ENCODE measurements at regions not wholly inside any gene's neighbourhood (a gene's known extent, or its start where the extent isn't known, plus 50 kb on each side); places are given as distances from the start of the nearest gene placed in this dataset.

DNA sequence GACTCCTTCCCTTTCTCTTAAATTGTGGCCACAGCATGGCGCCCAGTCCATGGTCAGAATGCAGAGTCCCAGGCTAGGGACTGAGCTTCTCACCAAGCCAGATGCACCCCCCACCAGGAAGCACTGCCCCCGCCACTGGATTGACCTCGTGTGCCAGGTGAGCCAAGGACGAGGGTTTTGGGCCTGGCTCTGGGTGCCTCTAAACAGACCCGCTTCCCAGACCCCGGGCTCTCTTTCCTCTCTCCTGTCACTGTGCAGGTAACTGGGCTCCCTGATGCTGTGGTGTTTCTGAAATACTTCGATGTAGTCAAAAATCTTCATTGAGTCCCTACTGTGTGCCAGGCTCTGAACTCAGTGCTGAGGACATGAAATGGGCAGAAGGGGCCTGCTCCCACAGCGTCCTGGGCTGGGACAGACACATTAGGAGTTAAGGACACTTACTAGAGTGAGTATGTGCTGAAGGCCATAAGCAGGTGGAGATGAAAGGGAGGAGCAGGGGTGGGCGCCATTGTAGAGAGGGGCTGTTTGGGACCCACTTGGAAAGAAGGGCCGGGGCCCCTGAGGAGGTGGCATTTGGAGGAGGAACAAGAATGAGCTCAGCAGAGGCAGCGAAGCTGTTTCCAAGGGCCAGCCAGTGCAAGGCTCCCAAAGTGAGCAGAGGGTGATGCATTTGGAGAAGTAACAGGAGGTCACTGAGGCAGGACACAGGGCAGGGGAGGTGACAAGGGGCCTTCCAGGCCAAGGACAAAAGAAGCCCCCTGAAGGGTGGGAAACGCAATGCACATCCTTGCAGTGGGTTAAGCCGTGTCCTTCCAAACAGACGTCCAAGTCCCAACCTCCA lies 217.1 kb downstream of the ANKRD60 start:
- TF ChIP-seq, protein P1, sequence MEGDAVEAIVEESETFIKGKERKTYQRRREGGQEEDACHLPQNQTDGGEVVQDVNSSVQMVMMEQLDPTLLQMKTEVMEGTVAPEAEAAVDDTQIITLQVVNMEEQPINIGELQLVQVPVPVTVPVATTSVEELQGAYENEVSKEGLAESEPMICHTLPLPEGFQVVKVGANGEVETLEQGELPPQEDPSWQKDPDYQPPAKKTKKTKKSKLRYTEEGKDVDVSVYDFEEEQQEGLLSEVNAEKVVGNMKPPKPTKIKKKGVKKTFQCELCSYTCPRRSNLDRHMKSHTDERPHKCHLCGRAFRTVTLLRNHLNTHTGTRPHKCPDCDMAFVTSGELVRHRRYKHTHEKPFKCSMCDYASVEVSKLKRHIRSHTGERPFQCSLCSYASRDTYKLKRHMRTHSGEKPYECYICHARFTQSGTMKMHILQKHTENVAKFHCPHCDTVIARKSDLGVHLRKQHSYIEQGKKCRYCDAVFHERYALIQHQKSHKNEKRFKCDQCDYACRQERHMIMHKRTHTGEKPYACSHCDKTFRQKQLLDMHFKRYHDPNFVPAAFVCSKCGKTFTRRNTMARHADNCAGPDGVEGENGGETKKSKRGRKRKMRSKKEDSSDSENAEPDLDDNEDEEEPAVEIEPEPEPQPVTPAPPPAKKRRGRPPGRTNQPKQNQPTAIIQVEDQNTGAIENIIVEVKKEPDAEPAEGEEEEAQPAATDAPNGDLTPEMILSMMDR (IDR thresholded peaks at IDR 0.05; ENCODE audit: low read depth, low read length, missing control alignments): no peak
- in situ Hi-C loops (cut with HindIII; ENCODE audit: low sequenced_read_pairs): no loop called here
- no peak overlapping the region for H3K4me3 ChIP-seq (ENCODE audit: low read depth, low read length)
- DNase-seq (ENCODE audit: low read depth): no peak

DNA sequence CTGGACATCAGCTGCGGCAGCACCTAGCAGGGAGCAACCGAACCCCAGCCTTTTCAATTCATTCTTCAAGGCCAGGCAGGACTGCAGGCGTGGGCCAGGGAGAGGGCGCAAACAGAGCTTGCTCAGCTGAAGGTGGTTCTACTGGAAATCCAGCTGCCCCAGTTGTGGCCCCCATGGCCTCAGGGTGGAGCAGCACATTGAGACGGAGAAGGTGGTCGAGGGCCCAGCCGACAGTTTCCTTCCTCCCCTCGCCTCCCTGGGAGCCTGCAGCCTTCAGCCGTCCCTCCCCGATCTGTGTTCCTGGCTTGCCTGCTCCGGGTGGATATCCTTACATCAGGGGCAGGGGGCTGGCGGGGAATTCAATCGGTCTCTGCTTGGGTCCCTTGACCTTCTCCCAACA lies 217.8 kb downstream of the ANKRD60 start:
- DNase-seq (ENCODE audit: low read depth): no peak
- TF ChIP-seq, protein P1 (IDR thresholded peaks at IDR 0.05; ENCODE audit: low read depth, low read length, missing control alignments): no peak
- H3K4me3 ChIP-seq (ENCODE audit: low read depth, low read length): no peak overlapping the region
- in situ Hi-C loops (cut with HindIII; ENCODE audit: low sequenced_read_pairs): no loop called here

DNA sequence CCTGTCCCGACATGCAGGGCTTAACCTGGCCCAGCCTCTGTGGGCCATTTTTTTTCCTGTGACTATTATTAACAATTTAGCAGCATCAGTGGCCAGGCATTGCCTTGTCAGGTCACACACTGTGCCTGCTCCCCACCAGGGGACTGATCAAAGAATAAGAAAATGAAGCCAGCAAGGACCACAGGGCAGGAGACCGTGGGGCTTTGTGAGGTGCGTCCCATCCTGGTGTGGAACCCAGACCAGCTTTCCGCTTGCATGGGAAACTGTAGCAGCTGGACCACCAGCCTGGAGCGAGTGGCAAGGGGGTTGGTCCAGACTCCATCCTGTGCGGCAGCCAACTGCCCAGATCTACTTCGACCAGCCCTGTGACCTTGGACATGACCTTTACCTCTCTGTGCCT lies 218.3 kb downstream of the ANKRD60 start:
- H3K4me3 ChIP-seq (ENCODE audit: low read depth, low read length): no peak overlapping the region
- TF ChIP-seq, protein P1 (IDR thresholded peaks at IDR 0.05; ENCODE audit: low read depth, low read length, missing control alignments): no peak
- DNase-seq (ENCODE audit: low read depth): no peak
- in situ Hi-C loops (cut with HindIII; ENCODE audit: low sequenced_read_pairs): no loop called here

DNA sequence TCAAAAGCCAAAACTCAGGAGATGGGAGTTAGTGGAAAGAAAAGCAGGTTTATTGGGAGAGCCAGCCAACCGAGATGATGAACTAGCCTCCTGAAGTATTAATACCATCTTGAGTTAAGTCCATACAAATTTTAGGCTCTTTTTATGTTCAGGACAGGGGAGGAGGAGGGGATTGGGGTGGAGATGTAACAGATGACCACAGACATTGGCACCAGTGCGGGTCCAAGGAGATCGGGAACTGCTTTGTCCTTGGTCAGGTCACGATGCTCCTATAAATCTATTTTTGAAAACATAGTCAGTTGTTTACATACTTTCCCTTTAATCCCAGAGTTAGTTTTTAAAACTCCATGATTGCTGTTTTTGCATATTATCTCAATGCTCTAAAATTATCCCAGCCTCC lies 219.6 kb downstream of the ANKRD60 start:
- TF ChIP-seq, protein P1 (IDR thresholded peaks at IDR 0.05; ENCODE audit: low read depth, low read length, missing control alignments): no peak
- in situ Hi-C loops (cut with HindIII; ENCODE audit: low sequenced_read_pairs): no loop called here
- H3K4me3 ChIP-seq (ENCODE audit: low read depth, low read length): no peak overlapping the region
- no peak for DNase-seq (ENCODE audit: low read depth)

DNA sequence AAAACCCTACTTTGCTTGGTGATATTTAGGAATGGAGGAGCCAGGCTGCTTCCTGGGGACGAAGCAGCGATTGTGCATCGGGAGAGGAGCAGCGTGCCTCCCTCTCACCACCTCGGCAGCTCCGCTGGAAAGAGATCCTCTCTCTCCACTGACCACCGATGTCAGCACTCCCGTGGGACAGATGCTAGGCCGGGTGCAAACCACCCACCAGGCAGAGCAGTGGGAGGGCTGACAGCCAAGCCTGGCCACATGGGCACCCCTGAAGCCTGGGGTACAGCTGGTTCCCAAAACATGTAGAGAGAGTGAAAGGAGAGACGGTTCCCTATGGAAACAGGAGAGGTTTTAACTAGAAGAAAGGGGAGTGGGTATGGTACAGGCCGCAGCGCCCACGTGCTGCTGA lies 220.0 kb downstream of the ANKRD60 start:
- in situ Hi-C loops (cut with HindIII; ENCODE audit: low sequenced_read_pairs): no loop called here
- TF ChIP-seq, protein P1 (IDR thresholded peaks at IDR 0.05; ENCODE audit: low read depth, low read length, missing control alignments): no peak
- DNase-seq (ENCODE audit: low read depth): no peak
- no peak overlapping the region for H3K4me3 ChIP-seq (ENCODE audit: low read depth, low read length)

DNA sequence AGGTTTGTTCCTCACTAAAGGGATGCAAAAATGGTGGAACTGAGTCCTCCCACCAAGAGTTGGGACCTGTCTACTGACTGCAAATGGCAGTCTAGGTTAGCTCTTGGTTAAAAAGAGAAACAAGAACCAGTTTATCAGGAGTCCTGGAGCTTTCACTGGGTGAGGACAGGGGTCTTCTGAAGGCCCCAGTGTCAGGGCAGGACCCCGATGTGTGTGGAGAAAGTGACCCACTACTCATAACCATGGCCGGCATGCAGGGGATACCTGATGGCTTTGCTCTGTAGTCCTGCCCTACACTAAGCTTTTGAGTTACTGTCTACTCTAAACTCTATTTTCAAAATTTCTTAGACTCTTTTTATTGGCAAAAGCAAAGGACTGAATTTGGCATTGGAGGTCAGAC lies 220.5 kb downstream of the ANKRD60 start:
- DNase-seq (ENCODE audit: low read depth): no peak
- in situ Hi-C loops (cut with HindIII; ENCODE audit: low sequenced_read_pairs): no loop called here
- no peak overlapping the region for H3K4me3 ChIP-seq (ENCODE audit: low read depth, low read length)
- TF ChIP-seq, protein P1 (IDR thresholded peaks at IDR 0.05; ENCODE audit: low read depth, low read length, missing control alignments): no peak

Data from astrocyte of the cerebellum (primary cell).